Left renal cortex interstitium (tissue), 4 donors: ENCODE measurements at regions not wholly inside any gene's neighbourhood (a gene's known extent, or its start where the extent isn't known, plus 50 kb on each side); places are given as distances from the start of the nearest gene placed in this dataset.

ENCODE experiments used
- DNase-seq, 4 donors: peaks; one replicate each; pipeline ENCODE4 v3.0.0-alpha.2; 2013; ENCODE audit warnings: low read depth in 4 of 4, low spot score in 2 of 4, missing footprints in 1 of 4

DNA sequence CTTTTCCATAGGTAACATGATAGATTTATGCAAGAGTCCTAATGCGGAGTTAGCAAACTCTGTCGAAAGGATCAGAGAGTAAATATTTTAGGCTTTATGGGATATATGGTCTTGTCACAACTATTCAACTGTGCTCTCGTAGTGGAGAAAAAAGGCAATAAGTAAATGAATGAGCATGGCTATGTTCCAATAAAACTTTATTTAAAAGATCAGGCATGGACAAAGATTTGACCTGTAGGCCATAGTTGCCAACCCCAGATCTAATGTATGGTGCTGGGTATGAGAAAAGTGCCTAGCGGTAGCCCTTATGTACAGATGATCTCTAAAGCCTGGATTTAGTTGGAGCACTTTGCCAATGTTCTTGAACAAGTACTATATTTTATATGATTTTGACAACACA, 498.8 kb upstream of the C1orf87 start:
- no peak for DNase-seq

DNA sequence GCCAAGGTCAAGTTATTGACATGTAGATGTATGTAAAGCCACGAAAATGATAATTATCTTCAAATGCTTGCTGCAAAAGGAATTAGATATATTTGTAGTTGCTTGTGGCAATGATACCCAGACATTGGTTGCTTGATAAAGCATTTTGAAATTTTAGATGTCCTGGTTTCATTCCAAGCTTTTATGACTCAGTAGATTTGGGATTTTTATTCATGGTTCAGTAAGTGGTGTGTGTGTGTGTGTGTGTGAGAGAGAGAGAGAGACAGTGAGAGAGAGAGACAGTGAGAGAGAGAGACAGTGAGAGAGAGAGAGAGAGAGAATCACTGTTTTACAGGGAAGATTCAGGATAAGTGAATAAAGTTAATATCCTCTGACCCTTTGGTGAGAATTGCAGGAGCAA, 498.2 kb upstream of the C1orf87 start:
- DNase-seq, result no peak

GRCh38 chr1:60569189-60569588, 495.6 kb upstream of the C1orf87 start:
- DNase-seq, result no peak

DNA sequence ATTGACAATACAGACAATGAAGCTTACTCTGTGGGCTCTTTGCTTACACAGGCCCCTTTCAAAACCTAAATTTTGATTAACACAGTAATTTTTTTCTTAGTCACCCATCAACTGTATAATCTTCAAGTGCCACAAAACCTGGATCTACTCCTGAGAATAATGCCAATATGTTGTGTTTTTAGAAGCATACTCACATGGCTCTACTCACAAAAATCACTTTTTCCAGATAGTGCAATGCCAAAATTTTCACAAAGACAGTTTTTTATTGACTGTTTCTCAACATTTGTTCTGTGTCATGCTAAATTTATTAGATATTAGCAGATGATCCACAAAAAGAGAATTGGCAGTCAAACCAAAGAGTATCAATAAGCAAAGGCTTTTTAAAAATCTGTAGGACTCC, 493.7 kb upstream of the C1orf87 start:
- DNase-seq, result no peak

GRCh38 chr1:60564916-60565750, 491.6 kb upstream of the C1orf87 start:
- no peak for DNase-seq

GRCh38 chr1:60563777-60564535, 490.4 kb upstream of the C1orf87 start:
- DNase-seq, result no peak

DNA sequence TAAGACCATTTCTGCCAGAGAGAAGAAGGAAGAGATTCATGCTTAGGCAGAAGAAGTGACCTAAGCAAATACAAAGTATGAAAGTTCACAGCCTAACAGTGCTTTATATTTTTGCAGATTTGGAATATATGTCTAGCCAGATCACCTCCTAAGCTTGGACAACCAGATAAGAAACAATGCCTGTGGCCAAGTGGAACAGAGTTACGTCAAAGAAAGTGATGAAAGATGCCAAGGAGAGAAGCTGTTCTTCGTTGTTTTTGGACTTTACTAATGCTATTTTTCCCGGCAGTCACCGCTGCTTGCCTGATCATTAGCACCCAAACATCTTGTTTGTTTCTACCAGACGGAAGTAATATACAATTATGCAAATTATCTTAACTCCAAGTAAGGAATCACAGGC, 489.2 kb upstream of the C1orf87 start:
- no peak for DNase-seq

DNA sequence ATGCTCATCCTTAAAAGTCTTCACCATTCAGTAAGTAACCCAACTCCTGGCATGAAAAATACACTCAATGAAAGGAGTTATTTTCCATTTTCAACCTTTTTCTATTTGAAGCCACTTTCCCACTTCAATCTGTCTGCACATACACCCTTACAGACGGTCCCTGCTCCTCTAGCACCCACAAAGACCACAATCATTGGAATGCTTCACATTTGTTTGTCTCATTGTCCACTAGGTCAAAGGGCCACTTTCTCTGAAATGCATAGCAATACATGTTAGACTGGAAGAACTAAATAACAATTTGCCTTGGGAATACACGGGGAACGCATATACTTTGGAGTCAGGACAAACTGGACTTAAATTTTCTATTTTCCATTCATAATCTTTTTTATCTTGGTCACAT, 487.1 kb upstream of the C1orf87 start:
- no peak for DNase-seq

GRCh38 chr1:60558236-60558635, 484.7 kb upstream of the C1orf87 start:
- DNase-seq, result no peak

GRCh38 chr1:60553730-60554129, 480.2 kb upstream of the C1orf87 start:
- no peak for DNase-seq

- no peak for DNase-seq
These were observed 474.3 kb upstream of the C1orf87 start for GRCh38 chr1:60547821-60548220.

GRCh38 chr1:60541831-60542532, 468.4 kb upstream of the C1orf87 start:
- no peak for DNase-seq

DNA sequence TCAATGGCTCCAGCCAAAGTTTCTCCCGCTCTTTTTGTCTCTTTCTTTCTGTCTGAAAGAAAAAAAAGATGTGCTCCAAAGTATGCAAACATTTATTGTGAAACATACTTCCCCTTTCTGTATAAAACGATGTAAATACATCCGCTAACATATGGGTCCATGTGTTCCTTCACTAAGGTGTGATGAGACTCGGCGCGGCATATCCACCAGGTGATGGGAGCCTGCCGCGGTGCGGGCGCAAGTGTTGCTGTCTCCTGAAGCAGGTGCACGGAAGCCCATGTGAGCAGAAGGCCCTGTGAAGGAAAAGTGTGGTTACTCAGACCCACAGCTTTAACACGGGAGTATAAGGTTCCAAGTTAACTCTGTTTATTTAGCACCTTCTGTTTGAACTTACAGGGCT, 466.6 kb upstream of the C1orf87 start:
- DNase-seq, result no peak

- DNase-seq, result no peak
These were observed 462.1 kb upstream of the C1orf87 start for GRCh38 chr1:60535713-60536112.

DNA sequence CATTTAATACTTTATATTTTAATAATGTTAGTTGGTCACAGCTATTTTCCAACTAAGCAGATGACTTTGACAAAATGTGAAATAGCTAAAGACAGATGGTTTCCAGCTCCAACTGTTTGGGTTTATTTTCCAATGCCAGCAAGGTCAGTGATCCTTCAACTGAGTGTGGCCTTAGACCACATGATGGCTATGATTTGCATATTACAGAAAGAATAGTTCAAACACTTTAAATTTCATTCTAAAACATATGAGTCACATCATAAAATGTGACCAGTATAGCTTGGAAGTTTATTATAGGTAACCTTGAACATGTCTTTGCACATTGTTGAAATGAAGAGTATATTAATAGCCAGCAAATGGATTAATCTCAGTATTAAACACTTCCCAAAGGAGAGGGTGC, 454.0 kb upstream of the C1orf87 start:
- DNase-seq, result no peak

GRCh38 chr1:60516996-60517395, 443.4 kb upstream of the C1orf87 start:
- DNase-seq, result no peak

- no peak for DNase-seq
These were observed 436.6 kb upstream of the C1orf87 start for GRCh38 chr1:60510162-60510561.

- DNase-seq, result no peak
These were observed 430.8 kb upstream of the C1orf87 start for GRCh38 chr1:60504206-60504840.

DNA sequence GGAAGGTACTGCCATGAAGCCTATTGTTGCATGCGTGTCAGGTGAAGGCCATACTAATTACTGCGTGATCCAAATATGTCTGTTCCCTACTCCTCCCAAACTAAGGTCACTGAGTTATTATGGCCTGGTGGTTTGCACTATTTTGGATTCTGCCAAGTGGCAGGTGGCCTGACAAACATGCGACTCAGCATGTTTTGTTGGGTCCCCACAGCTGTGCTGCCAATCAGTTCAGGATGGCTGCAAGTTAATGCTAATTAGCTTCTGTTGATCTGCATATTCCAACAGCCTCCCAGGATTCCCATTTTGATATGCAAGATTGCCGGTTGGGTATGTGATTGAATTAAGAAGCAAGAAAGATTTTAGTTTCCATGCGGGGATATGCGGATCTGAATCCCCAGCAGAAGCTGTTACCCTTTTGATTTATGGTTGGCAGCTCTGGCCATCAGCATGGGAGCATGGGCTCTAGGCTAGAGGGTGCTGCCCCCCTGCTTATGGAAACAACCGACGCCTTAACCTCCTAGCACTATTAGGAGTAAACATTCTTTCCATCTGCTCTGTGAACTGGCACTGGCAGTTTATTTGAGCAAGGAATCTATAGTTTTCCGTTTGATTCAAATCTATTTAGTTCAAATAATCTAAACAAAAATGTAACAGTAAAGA, 429.8 kb upstream of the C1orf87 start:
- DNase-seq, result no peak

GRCh38 chr1:60502506-60502905, 428.9 kb upstream of the C1orf87 start:
- no peak for DNase-seq
